ENCODE measurements at regions not wholly inside any gene's neighbourhood (a gene's known extent, or its start where the extent isn't known, plus 50 kb on each side); places are given as distances from the start of the nearest gene placed in this dataset.
"Not testable (repeated sequence)": the region's sequence is repeated elsewhere in the genome, so short reads cannot be mapped to it uniquely, and the experiment has no call there.

DNA sequence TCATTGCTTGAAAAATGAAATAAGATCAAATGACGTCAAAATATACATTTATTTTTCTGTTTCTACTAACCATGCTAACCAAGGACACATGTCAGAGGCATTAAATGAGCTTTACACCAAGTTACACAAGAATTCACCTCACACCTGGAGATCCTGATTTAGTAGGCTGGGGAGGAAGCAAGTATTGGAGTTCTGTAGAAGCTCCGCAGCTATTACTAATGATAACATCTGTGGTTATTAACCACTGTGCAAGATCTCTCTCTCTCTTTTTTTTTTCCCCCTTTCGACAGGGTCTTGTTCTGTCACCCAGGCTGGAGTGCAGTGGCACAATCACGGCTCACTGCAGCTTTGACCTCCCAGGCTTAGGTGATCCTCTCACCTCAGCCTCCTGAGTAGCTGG lies 104.0 kb downstream of the ZNF22 start:
- H3K27ac ChIP-seq (ENCODE audit: low read length) = no peak overlapping the region
- H3K27me3 Mint-ChIP-seq (ENCODE audit: low read depth in 2 of 2) = peaks cover 16 to 52% of the 10 kb centered on the region in 2 donors

DNA sequence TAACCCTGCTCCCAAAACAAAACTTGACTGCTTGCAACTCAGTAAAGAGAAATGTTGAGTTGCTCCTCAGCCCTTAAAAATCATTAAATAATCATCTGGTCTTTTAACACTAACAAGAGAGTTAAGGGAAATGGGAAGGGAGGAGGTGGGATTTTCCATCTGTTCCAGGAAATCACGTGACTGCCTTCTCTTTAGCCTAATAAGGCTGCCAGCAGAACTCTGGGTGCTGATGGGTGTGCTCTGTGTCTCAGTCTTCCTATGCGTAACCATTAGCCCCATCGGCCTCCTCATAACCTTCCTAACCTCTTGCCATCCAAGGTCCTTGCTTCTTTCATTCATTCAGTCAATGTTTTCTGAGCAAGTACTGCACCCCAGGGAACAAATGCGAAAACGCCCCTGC lies 104.6 kb downstream of the ZNF22 start:
- intact Hi-C loops (cut with micrococcal nuclease); H3K4me3 ChIP-seq (ENCODE audit: low read length); H3K4me1 Mint-ChIP-seq; H3K27ac ChIP-seq (ENCODE audit: low read length); H3K27me3 ChIP-seq (ENCODE audit: control insufficient read depth, insufficient read depth, low read length); H3K27ac Mint-ChIP-seq; H3K4me3 Mint-ChIP-seq; H3K9me3 ChIP-seq (ENCODE audit: control insufficient read depth, insufficient read depth, low read length); H3K9me3 Mint-ChIP-seq; H3K36me3 ChIP-seq (ENCODE audit: control insufficient read depth, insufficient read depth, low read length); DNase-seq; H3K4me1 ChIP-seq (ENCODE audit: control insufficient read depth, insufficient read depth, low read length); ATAC-seq; H3K36me3 Mint-ChIP-seq: not testable (repeated sequence)
- H3K27me3 Mint-ChIP-seq (ENCODE audit: low read depth in 2 of 2) = peaks cover 18 to 51% of the 10 kb centered on the region in 2 donors
- 66% methylated on average over 5 of the region's 5 CpGs for WGBS (ENCODE audit: insufficient coverage)

More for the DNA sequence above, 104.0 kb downstream of the ZNF22 start:
- no peaks in the 10 kb centered on the region for H3K9me3 ChIP-seq (ENCODE audit: control insufficient read depth, insufficient read depth, low read length)
- WGBS (ENCODE audit: insufficient coverage) = 45% methylated on average over 3 of the region's 4 CpGs
- intact Hi-C loops (cut with micrococcal nuclease) = no loop called here
- TF ChIP-seq, protein P1, sequence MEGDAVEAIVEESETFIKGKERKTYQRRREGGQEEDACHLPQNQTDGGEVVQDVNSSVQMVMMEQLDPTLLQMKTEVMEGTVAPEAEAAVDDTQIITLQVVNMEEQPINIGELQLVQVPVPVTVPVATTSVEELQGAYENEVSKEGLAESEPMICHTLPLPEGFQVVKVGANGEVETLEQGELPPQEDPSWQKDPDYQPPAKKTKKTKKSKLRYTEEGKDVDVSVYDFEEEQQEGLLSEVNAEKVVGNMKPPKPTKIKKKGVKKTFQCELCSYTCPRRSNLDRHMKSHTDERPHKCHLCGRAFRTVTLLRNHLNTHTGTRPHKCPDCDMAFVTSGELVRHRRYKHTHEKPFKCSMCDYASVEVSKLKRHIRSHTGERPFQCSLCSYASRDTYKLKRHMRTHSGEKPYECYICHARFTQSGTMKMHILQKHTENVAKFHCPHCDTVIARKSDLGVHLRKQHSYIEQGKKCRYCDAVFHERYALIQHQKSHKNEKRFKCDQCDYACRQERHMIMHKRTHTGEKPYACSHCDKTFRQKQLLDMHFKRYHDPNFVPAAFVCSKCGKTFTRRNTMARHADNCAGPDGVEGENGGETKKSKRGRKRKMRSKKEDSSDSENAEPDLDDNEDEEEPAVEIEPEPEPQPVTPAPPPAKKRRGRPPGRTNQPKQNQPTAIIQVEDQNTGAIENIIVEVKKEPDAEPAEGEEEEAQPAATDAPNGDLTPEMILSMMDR (IDR thresholded peaks at IDR 0.05) = no peak
- no peaks in the 10 kb centered on the region for H3K4me1 ChIP-seq (ENCODE audit: control insufficient read depth, insufficient read depth, low read length)
- Mint-ChIP-seq H3K27ac (no peak overlapping the region), H3K4me3 (no peak overlapping the region), H3K4me1 (no peaks in the 10 kb centered on the region), H3K9me3 (no peaks in the 10 kb centered on the region), H3K36me3 (no peaks in the 10 kb centered on the region)
- ATAC-seq (no peak), DNase-seq (no peak)
- no peak overlapping the region for H3K4me3 ChIP-seq (ENCODE audit: low read length)
- H3K36me3 ChIP-seq (ENCODE audit: control insufficient read depth, insufficient read depth, low read length) = no peaks in the 10 kb centered on the region
- H3K27me3 ChIP-seq (ENCODE audit: control insufficient read depth, insufficient read depth, low read length) = peaks cover 2% of the 10 kb centered on the region

DNA sequence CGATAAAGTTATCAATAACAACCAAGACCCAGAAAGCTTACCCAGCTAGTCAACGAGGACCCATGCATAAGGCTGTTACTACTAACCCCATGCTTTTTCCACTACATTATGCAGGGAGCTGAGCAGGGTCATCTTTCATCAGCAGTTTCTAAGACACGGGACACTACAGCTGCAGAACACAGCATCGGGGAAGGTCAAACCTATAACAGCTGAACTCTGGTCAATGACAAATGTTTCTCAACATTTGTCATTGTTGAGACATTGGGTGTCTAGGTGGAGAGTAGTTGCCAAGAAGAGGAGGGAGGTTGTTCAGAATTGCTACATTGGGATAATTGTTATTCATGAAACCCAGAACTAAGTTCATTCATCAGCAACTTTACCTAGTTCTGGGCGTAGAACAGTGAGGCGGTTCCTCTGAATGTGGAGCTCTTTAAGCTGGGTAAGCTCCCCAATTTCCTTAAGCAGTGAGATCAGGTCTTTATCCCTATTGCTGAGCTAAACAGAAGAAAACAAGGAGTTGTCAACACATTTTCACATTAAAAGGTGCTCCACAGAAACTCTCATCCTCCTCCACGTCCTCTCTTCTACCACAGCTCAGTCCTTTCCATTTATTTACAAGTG lies 105.6 kb downstream of the ZNF22 start:
- no peak for DNase-seq
- Mint-ChIP-seq H3K27me3 (ENCODE audit: low read depth in 2 of 2) (peaks cover 16 to 42% of the 10 kb centered on the region in 2 donors), H3K4me3 (no peak overlapping the region), H3K4me1 (peaks cover 0 to 3% of the 10 kb centered on the region in 2 donors), H3K36me3 (no peaks in the 10 kb centered on the region), H3K9me3 (no peaks in the 10 kb centered on the region), H3K27ac (no peak overlapping the region)
- Histone ChIP-seq H3K4me1 (ENCODE audit: control insufficient read depth, insufficient read depth, low read length) (no peaks in the 10 kb centered on the region), H3K27me3 (ENCODE audit: control insufficient read depth, insufficient read depth, low read length) (no peaks in the 10 kb centered on the region), H3K9me3 (ENCODE audit: control insufficient read depth, insufficient read depth, low read length) (no peaks in the 10 kb centered on the region), H3K27ac (ENCODE audit: low read length) (no peak overlapping the region), H3K4me3 (ENCODE audit: low read length) (no peak overlapping the region), H3K36me3 (ENCODE audit: control insufficient read depth, insufficient read depth, low read length) (no peaks in the 10 kb centered on the region)
- intact Hi-C loops (cut with micrococcal nuclease) = no loop called here
- no peak for ATAC-seq
- 61% methylated on average over 6 of the region's 7 CpGs for WGBS (ENCODE audit: insufficient coverage)
- TF ChIP-seq, protein P1 (IDR thresholded peaks at IDR 0.05) = no peak

DNA sequence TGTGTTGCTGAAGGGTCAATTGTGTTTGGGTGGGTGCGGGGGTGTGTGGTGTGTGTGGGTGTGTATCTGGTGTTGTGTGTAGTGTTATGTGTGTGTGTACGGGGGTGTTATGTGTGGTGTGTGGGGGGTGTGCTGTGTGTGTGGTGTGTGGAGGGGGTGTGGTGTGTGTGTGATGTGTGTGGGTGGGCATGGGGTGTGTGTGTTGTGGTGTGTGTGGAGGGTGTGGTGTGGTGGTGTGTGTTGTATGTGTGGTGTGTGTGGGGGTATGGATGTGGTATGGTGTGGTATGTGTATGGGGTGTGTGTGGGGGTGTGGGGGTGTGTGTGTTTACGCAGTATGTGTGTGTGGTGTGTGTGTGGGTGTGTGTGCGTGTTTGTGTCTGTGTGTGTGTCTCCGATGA lies 110.8 kb downstream of the ZNF22 start:
- no peak overlapping the region for H3K4me3 Mint-ChIP-seq
- no peaks in the 10 kb centered on the region for H3K36me3 Mint-ChIP-seq
- Histone ChIP-seq H3K27ac (ENCODE audit: low read length) (no peak overlapping the region), H3K4me3 (ENCODE audit: low read length) (no peak overlapping the region), H3K9me3 (ENCODE audit: control insufficient read depth, insufficient read depth, low read length) (no peaks in the 10 kb centered on the region), H3K27me3 (ENCODE audit: control insufficient read depth, insufficient read depth, low read length) (no peaks in the 10 kb centered on the region), H3K4me1 (ENCODE audit: control insufficient read depth, insufficient read depth, low read length) (no peaks in the 10 kb centered on the region), H3K36me3 (ENCODE audit: control insufficient read depth, insufficient read depth, low read length) (no peaks in the 10 kb centered on the region)
- H3K27ac Mint-ChIP-seq = no peak overlapping the region
- 87% methylated on average over 3 of the region's 5 CpGs for WGBS (ENCODE audit: insufficient coverage)
- H3K27me3 Mint-ChIP-seq (ENCODE audit: low read depth in 2 of 2) = peaks cover 6 to 11% of the 10 kb centered on the region in 2 donors
- no peak for DNase-seq
- intact Hi-C loops (cut with micrococcal nuclease) = no loop called here
- H3K9me3 Mint-ChIP-seq = no peaks in the 10 kb centered on the region
- ATAC-seq = peak in 1 of 3 donors; percentile 41
- H3K4me1 Mint-ChIP-seq = peaks cover 0 to 4% of the 10 kb centered on the region in 2 donors
- TF ChIP-seq, protein P1 (IDR thresholded peaks at IDR 0.05) = no peak

DNA sequence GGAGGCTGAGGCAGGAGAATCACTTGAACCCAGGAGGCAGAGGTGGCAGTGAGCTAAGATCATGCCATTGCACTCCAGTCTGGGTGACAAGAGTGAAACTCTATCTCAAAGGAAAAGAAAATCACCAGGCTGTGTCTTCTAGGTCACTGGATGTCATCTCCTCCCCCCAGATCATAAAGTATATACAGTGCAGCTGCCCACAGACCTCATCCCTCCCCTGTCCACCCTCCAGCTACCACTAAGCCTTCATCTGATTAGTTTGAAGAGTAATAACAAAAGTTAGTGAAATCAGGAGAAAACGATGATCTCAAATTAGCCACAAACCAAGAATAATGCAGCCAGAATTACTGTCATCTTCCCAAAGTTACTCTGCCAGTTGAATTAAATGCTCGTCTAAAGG lies 117.2 kb downstream of the ZNF22 start:
- H3K36me3 Mint-ChIP-seq; H3K27me3 Mint-ChIP-seq (ENCODE audit: low read depth in 2 of 2); H3K27ac Mint-ChIP-seq; H3K36me3 ChIP-seq (ENCODE audit: control insufficient read depth, insufficient read depth, low read length); H3K4me3 Mint-ChIP-seq; H3K9me3 Mint-ChIP-seq; H3K27me3 ChIP-seq (ENCODE audit: control insufficient read depth, insufficient read depth, low read length); H3K4me1 ChIP-seq (ENCODE audit: control insufficient read depth, insufficient read depth, low read length); DNase-seq; H3K4me3 ChIP-seq (ENCODE audit: low read length); H3K9me3 ChIP-seq (ENCODE audit: control insufficient read depth, insufficient read depth, low read length); H3K27ac ChIP-seq (ENCODE audit: low read length); intact Hi-C loops (cut with micrococcal nuclease); ATAC-seq: not testable (repeated sequence)
- peaks cover 10 to 14% of the 10 kb centered on the region in 2 donors for H3K4me1 Mint-ChIP-seq
- 71% methylated on average over 1 of the region's 2 CpGs for WGBS (ENCODE audit: insufficient coverage)
